GM12864 (cell line): ENCODE measurements at regions not wholly inside any gene's neighbourhood (a gene's known extent, or its start where the extent isn't known, plus 50 kb on each side); places are given as distances from the start of the nearest gene placed in this dataset.

ENCODE experiments used
- DNase-seq: peaks from one replicate; pipeline ENCODE4 v3.0.0-alpha.2; 2011; ENCODE audit warnings: low read depth
- H3K4me3 ChIP-seq: 2 replicates; pipeline ENCODE4 v1.5.1; 2011; ENCODE audit warnings: mild to moderate bottlenecking, low read depth, low read length, control low read depth
- CTCF ChIP-seq: IDR thresholded peaks from 2 replicates; pipeline ENCODE4 v1.5.1; 2011; ENCODE audit warnings: low read depth, mild to moderate bottlenecking, moderate library complexity, low read length, control low read depth, inconsistent platforms; ENCODE audit errors: missing control alignments

GRCh38 chr3:127105587-127105986 lies 87.3 kb upstream of the PRR23E start:
- no peak overlapping the region for H3K4me3 ChIP-seq
- DNase-seq = no peak
- peak; percentile 19 for TF ChIP-seq CTCF

GRCh38 chr3:127106053-127106452 lies 86.9 kb upstream of the PRR23E start:
- DNase-seq = no peak
- no peak for TF ChIP-seq CTCF
- no peak overlapping the region for H3K4me3 ChIP-seq

- no peak overlapping the region for H3K4me3 ChIP-seq
- no peak for DNase-seq
- TF ChIP-seq CTCF = no peak
Observed at GRCh38 chr3:127106456-127106855, 86.5 kb upstream of the PRR23E start.

- DNase-seq = no peak
- no peak for TF ChIP-seq CTCF
Observed at GRCh38 chr3:127107002-127107401, 85.9 kb upstream of the PRR23E start.

GRCh38 chr3:127107491-127108375 lies 85.2 kb upstream of the PRR23E start:
- H3K4me3 ChIP-seq = no peak overlapping the region
- TF ChIP-seq CTCF = no peak
- DNase-seq = no peak

More at GRCh38 chr3:127107002-127107401, 85.9 kb upstream of the PRR23E start:
- H3K4me3 ChIP-seq = no peak overlapping the region

GRCh38 chr3:127108796-127109195 lies 84.1 kb upstream of the PRR23E start:
- no peak for DNase-seq

More at GRCh38 chr3:127108796-127109195, 84.1 kb upstream of the PRR23E start:
- TF ChIP-seq CTCF = no peak
- no peak overlapping the region for H3K4me3 ChIP-seq
